ENCODE measurements at regions not wholly inside any gene's neighbourhood (a gene's known extent, or its start where the extent isn't known, plus 50 kb on each side); places are given as distances from the start of the nearest gene placed in this dataset.

DNA sequence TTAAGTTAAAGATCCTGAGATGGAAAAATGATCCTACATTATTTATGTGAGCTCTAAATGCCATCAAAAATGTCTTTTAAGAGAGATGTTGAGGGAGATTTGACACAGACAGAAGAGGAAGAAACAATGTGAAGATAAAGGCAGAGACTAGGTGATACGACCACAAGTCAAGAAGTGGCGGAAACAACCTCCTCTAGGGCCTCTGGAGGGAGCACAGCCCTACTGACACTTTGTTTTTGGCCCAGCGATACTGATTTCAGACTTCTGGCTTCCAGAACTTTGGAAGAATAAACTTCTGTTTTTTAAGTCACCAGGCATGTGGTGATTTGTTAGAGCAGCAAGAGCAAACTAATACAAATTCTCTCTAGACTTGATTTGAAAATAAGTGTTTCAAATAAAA, 1216.1 kb downstream of the FSTL5 start:
- no peak overlapping the region for H3K9ac ChIP-seq (ENCODE audit: low read length)
- no peaks in the 10 kb centered on the region for H4K20me1 ChIP-seq (ENCODE audit: insufficient read depth, low read length)
- H3K36me3 ChIP-seq (replicated peaks; ENCODE audit: low read depth, low read length), result no peaks in the 10 kb centered on the region
- H3K79me2 ChIP-seq (ENCODE audit: low read length), result no peaks in the 10 kb centered on the region
- no peaks in the 10 kb centered on the region for H3K9me3 ChIP-seq (ENCODE audit: insufficient read depth, low read length)
- H3K4me3 ChIP-seq (ENCODE audit: low read length), result no peak overlapping the region
- no peak overlapping the region for H3K27ac ChIP-seq (ENCODE audit: low read length)
- TF ChIP-seq, protein P1, sequence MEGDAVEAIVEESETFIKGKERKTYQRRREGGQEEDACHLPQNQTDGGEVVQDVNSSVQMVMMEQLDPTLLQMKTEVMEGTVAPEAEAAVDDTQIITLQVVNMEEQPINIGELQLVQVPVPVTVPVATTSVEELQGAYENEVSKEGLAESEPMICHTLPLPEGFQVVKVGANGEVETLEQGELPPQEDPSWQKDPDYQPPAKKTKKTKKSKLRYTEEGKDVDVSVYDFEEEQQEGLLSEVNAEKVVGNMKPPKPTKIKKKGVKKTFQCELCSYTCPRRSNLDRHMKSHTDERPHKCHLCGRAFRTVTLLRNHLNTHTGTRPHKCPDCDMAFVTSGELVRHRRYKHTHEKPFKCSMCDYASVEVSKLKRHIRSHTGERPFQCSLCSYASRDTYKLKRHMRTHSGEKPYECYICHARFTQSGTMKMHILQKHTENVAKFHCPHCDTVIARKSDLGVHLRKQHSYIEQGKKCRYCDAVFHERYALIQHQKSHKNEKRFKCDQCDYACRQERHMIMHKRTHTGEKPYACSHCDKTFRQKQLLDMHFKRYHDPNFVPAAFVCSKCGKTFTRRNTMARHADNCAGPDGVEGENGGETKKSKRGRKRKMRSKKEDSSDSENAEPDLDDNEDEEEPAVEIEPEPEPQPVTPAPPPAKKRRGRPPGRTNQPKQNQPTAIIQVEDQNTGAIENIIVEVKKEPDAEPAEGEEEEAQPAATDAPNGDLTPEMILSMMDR (IDR thresholded peaks at IDR 0.05; ENCODE audit: low read depth, low read length), result no peak
- no peak for TF ChIP-seq EZH2phosphoT487 (IDR thresholded peaks at IDR 0.05; ENCODE audit: low read depth)
- no peaks in the 10 kb centered on the region for H3K27me3 ChIP-seq (ENCODE audit: low read depth, low read length)
- H3K4me1 ChIP-seq (ENCODE audit: low read length), result no peaks in the 10 kb centered on the region
- H2AFZ ChIP-seq (ENCODE audit: low read depth, low read length), result no peak overlapping the region
- H3K4me2 ChIP-seq (ENCODE audit: low read length), result no peak overlapping the region

DNA sequence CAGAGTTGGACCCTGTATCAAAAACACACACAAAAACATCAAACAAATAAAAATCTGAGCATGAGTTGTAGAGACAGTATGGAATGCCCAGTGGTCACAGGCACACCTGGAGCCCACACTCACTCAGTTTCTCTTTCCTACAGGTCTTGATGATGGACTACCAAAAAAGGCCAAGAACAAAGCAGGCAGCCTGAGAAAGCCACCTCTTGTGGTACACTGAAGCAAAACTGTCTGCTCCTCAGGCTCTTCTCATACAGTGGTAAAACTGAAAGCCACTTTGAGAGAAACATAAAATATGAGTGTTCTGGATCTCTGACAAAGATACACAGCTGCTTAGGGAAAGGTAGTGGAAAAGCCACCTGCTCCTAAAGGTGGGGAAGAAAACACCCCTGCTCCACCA, 1206.9 kb downstream of the FSTL5 start:
- Histone ChIP-seq H3K4me3 (ENCODE audit: low read length) (no peak overlapping the region), H3K4me2 (ENCODE audit: low read length) (no peak overlapping the region), H3K36me3 (replicated peaks; ENCODE audit: low read depth, low read length) (no peaks in the 10 kb centered on the region), H3K27me3 (ENCODE audit: low read depth, low read length) (no peaks in the 10 kb centered on the region), H3K4me1 (ENCODE audit: low read length) (no peaks in the 10 kb centered on the region), H4K20me1 (ENCODE audit: insufficient read depth, low read length) (no peaks in the 10 kb centered on the region), H3K27ac (ENCODE audit: low read length) (no peak overlapping the region), H3K79me2 (ENCODE audit: low read length) (no peaks in the 10 kb centered on the region), H2AFZ (ENCODE audit: low read depth, low read length) (0 out of 2 replicates have a peak overlapping the region, but pooled peaks have one; percentile 15), H3K9me3 (ENCODE audit: insufficient read depth, low read length) (no peaks in the 10 kb centered on the region), H3K9ac (ENCODE audit: low read length) (no peak overlapping the region)
- no peak for TF ChIP-seq EZH2phosphoT487 (IDR thresholded peaks at IDR 0.05; ENCODE audit: low read depth)
- TF ChIP-seq, protein P1 (IDR thresholded peaks at IDR 0.05; ENCODE audit: low read depth, low read length), result no peak

DNA sequence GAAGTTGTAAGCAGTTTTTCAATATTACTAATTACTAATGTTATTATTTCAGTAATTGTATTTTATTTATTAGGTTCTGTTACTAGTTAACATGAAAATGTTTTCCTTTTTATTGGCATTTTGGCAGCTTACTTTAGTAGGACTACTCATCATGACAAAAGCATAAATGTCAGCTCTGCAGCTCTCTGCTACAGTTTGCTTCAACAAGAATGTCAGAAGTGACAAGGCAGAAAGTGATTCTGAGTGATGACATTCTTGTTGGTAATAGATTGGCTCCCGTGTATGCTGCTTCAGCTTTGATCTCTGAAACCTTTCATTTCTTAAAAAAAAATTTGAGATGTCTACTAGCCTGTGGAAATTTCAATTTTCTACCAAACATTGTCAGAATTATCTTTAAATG, 1193.9 kb downstream of the FSTL5 start:
- H3K79me2 ChIP-seq (ENCODE audit: low read length), result no peaks in the 10 kb centered on the region
- no peak overlapping the region for H3K4me3 ChIP-seq (ENCODE audit: low read length)
- no peak overlapping the region for H2AFZ ChIP-seq (ENCODE audit: low read depth, low read length)
- H3K27me3 ChIP-seq (ENCODE audit: low read depth, low read length), result no peaks in the 10 kb centered on the region
- no peak for TF ChIP-seq EZH2phosphoT487 (IDR thresholded peaks at IDR 0.05; ENCODE audit: low read depth)
- TF ChIP-seq, protein P1 (IDR thresholded peaks at IDR 0.05; ENCODE audit: low read depth, low read length), result no peak
- no peak overlapping the region for H3K27ac ChIP-seq (ENCODE audit: low read length)
- H3K9me3 ChIP-seq (ENCODE audit: insufficient read depth, low read length), result no peaks in the 10 kb centered on the region
- no peak overlapping the region for H3K9ac ChIP-seq (ENCODE audit: low read length)
- no peaks in the 10 kb centered on the region for H3K4me1 ChIP-seq (ENCODE audit: low read length)
- H3K36me3 ChIP-seq (replicated peaks; ENCODE audit: low read depth, low read length), result no peaks in the 10 kb centered on the region
- no peaks in the 10 kb centered on the region for H4K20me1 ChIP-seq (ENCODE audit: insufficient read depth, low read length)
- H3K4me2 ChIP-seq (ENCODE audit: low read length), result no peak overlapping the region

DNA sequence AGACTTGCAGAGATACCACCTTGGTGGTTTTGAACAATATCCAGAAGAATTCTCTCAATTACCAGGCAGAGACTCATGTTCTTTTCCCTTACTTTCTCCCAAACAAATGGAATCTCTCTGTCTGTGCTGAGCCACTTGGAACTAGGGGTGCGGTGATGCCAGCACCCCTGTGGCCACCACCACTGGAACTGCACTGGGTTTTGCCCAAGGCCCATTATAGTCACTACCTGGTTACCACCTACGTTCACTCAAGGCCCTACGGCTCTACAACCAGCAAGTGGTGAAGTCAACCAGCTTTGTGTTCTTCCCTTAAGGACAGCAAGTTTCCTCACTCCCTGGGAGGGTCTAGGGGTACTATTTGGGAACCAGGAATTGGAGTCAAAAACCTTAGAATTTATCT, 1183.7 kb downstream of the FSTL5 start:
- no peaks in the 10 kb centered on the region for H3K27me3 ChIP-seq (ENCODE audit: low read depth, low read length)
- no peak overlapping the region for H3K4me3 ChIP-seq (ENCODE audit: low read length)
- H3K4me1 ChIP-seq (ENCODE audit: low read length), result no peaks in the 10 kb centered on the region
- no peak for TF ChIP-seq EZH2phosphoT487 (IDR thresholded peaks at IDR 0.05; ENCODE audit: low read depth)
- TF ChIP-seq, protein P1 (IDR thresholded peaks at IDR 0.05; ENCODE audit: low read depth, low read length), result no peak
- H3K79me2 ChIP-seq (ENCODE audit: low read length), result no peaks in the 10 kb centered on the region
- no peaks in the 10 kb centered on the region for H3K36me3 ChIP-seq (replicated peaks; ENCODE audit: low read depth, low read length)
- no peak overlapping the region for H3K27ac ChIP-seq (ENCODE audit: low read length)
- no peak overlapping the region for H3K9ac ChIP-seq (ENCODE audit: low read length)
- no peak overlapping the region for H3K4me2 ChIP-seq (ENCODE audit: low read length)
- H4K20me1 ChIP-seq (ENCODE audit: insufficient read depth, low read length), result no peaks in the 10 kb centered on the region
- H3K9me3 ChIP-seq (ENCODE audit: insufficient read depth, low read length), result no peaks in the 10 kb centered on the region
- H2AFZ ChIP-seq (ENCODE audit: low read depth, low read length), result no peak overlapping the region

Data from OCI-LY3 (cell line).